CD14-positive monocyte (primary cell): ENCODE measurements at regions not wholly inside any gene's neighbourhood (a gene's known extent, or its start where the extent isn't known, plus 50 kb on each side); places are given as distances from the start of the nearest gene placed in this dataset.

ENCODE experiments used
- DNase-seq, 3 donors: peaks; one replicate each; pipeline ENCODE4 v3.0.0-alpha.2; 2011 to 2022
- H2AFZ ChIP-seq: 2 replicates; pipeline ENCODE4 v1.6.0; 2012; ENCODE audit warnings: mild to moderate bottlenecking, low read depth, low read length, inconsistent platforms; ENCODE audit not compliant: insufficient read depth, poor library complexity, severe bottlenecking
- H3K27ac ChIP-seq, 2 donors: 1 replicate in 1 of 2; 2 replicates in 1 of 2; pipeline ENCODE4 v1.5.1; 2012 to 2013; ENCODE audit warnings: low read length in 2 of 2, control low read depth in 1 of 2, inconsistent platforms in 1 of 2, low read depth in 1 of 2, mild to moderate bottlenecking in 1 of 2
- H3K27me3 ChIP-seq, 2 donors: one replicate each; pipeline versions ENCODE4 v1.6.0 to v1.6.1; 2011 to 2013; ENCODE audit warnings: low read length in 2 of 2; ENCODE audit not compliant: control insufficient read depth in 2 of 2, insufficient read depth in 2 of 2
- H3K36me3 ChIP-seq, 2 donors: replicated peaks in 1 of 2; 1 replicate in 1 of 2; 2 replicates in 1 of 2; pipeline versions ENCODE4 v1.5.1 to v1.6.1; 2012 to 2013; ENCODE audit warnings: low read length in 2 of 2, control low read depth in 1 of 2, inconsistent platforms in 1 of 2, mild to moderate bottlenecking in 1 of 2; ENCODE audit not compliant: insufficient read depth in 2 of 2, control insufficient read depth in 1 of 2
- H3K4me1 ChIP-seq, 2 donors: 1 replicate in 1 of 2; 2 replicates in 1 of 2; pipeline versions ENCODE4 v1.5.1 to v1.6.1; 2012 to 2013; ENCODE audit warnings: low read length in 2 of 2, control low read depth in 1 of 2, inconsistent platforms in 1 of 2, mild to moderate bottlenecking in 1 of 2, moderate library complexity in 1 of 2; ENCODE audit not compliant: insufficient read depth in 2 of 2, control insufficient read depth in 1 of 2
- H3K4me2 ChIP-seq: replicated peaks from 2 replicates; pipeline ENCODE3; 2012; ENCODE audit warnings: low read length, moderate library complexity, mild to moderate bottlenecking; ENCODE audit not compliant: poor library complexity, severe bottlenecking; ENCODE audit errors: extremely low read depth
- H3K4me3 ChIP-seq, 3 experiments: fragments of 200-600 bp in 1 of 3; sonication (generic) in 1 of 3; replicated peaks in 1 of 3; 1 replicate in 2 of 3; 2 replicates in 1 of 3; pipeline ENCODE4 v1.5.1; 2011 to 2013; ENCODE audit warnings: low read length in 3 of 3, mild to moderate bottlenecking in 3 of 3, control low read depth in 2 of 3, low read depth in 2 of 3, inconsistent platforms in 1 of 3, moderate library complexity in 1 of 3
- H3K79me2 ChIP-seq: 2 replicates; pipeline ENCODE4 v1.6.0; 2012; ENCODE audit warnings: mild to moderate bottlenecking, control low read depth, inconsistent platforms, low read length, moderate library complexity; ENCODE audit not compliant: insufficient read depth
- H3K9ac ChIP-seq: 2 replicates; pipeline ENCODE4 v1.6.0; 2017; ENCODE audit warnings: low read length, mild to moderate bottlenecking; ENCODE audit not compliant: insufficient read depth, poor library complexity, severe bottlenecking
- H3K9me3 ChIP-seq, 2 donors: replicated peaks in 1 of 2; 1 replicate in 1 of 2; 2 replicates in 1 of 2; pipeline versions ENCODE4 v1.5.1 to v1.6.1; 2012 to 2013; ENCODE audit warnings: low read length in 2 of 2, control low read depth in 1 of 2; ENCODE audit not compliant: control insufficient read depth in 1 of 2, insufficient read depth in 1 of 2
- H4K20me1 ChIP-seq: 2 replicates; pipeline ENCODE4 v1.6.0; 2012; ENCODE audit warnings: mild to moderate bottlenecking, low read length, control low read depth, moderate library complexity; ENCODE audit not compliant: insufficient read depth
- H3K27ac Mint-ChIP-seq, 7 donors: one replicate each; pipeline ENCODE4 v1.8.0; 2020; ENCODE audit warnings: mild to moderate bottlenecking in 7 of 7, mixed read lengths in 7 of 7, moderate library complexity in 6 of 7, inconsistent platforms in 2 of 7
- H3K27me3 Mint-ChIP-seq, 3 donors: one replicate each; pipeline ENCODE4 v1.8.0; 2021 to 2022; ENCODE audit warnings: low read depth in 3 of 3, mild to moderate bottlenecking in 3 of 3, mixed read lengths in 3 of 3, moderate library complexity in 3 of 3, inconsistent platforms in 1 of 3
- H3K36me3 Mint-ChIP-seq, 2 donors: one replicate each; pipeline ENCODE4 v1.8.0; 2020; ENCODE audit warnings: mixed read lengths in 2 of 2, inconsistent platforms in 1 of 2, mild to moderate bottlenecking in 1 of 2
- H3K4me1 Mint-ChIP-seq: one replicate; pipeline ENCODE4 v1.8.0; 2020; ENCODE audit warnings: mild to moderate bottlenecking, mixed read lengths
- H3K4me3 Mint-ChIP-seq, 2 donors: one replicate each; pipeline ENCODE4 v1.8.0; 2020; ENCODE audit warnings: mild to moderate bottlenecking in 2 of 2, mixed read lengths in 2 of 2, moderate library complexity in 1 of 2
- H3K9me3 Mint-ChIP-seq, 7 donors: one replicate each; pipeline ENCODE4 v1.8.0; 2020 to 2022; ENCODE audit warnings: mixed read lengths in 7 of 7, mild to moderate bottlenecking in 6 of 7, moderate library complexity in 6 of 7, inconsistent platforms in 2 of 7
- CTCF ChIP-seq: fragments of 200-600 bp; IDR thresholded peaks from one replicate; pipeline ENCODE4 v1.8.0; 2022; ENCODE audit warnings: antibody characterized with exemption, mild to moderate bottlenecking
- WGBS: methylation state at CpG from one replicate; pipeline ENCODE4 v1.1.5; 2013; ENCODE audit warnings: missing lambda C conversion rate; ENCODE audit not compliant: insufficient coverage; 5-methylcytosine and 5-hydroxymethylcytosine counted together
- intact Hi-C, 2 donors: fragments of 100-400 bp; cut with micrococcal nuclease; formaldehyde crosslinking; loops; one replicate each; pipeline versions ENCODE4 v1.15.0 to v1.15.1; 2023

- Histone ChIP-seq H3K27ac (no peak overlapping the region), H3K9me3 (no peaks in the 10 kb centered on the region), H3K4me1 (no peaks in the 10 kb centered on the region), H4K20me1 (no peaks in the 10 kb centered on the region), H3K79me2 (no peaks in the 10 kb centered on the region), H3K36me3 (no peaks in the 10 kb centered on the region), H3K4me3 (no peak overlapping the region), H3K9ac (no peak overlapping the region), H3K4me2 (no peak overlapping the region), H3K27me3 (peaks cover 32 to 77% of the 10 kb centered on the region in 2 donors), H2AFZ (no peak overlapping the region)
- Mint-ChIP-seq H3K36me3 (no peaks in the 10 kb centered on the region), H3K4me1 (peaks cover 2% of the 10 kb centered on the region), H3K4me3 (peak overlapping the region in 1 of 2 donors; percentile 32), H3K27ac (no peak overlapping the region), H3K27me3 (peaks cover 47 to 83% (median 48%) of the 10 kb centered on the region in 3 donors), H3K9me3 (peaks cover 0 to 8% (median 3%) of the 10 kb centered on the region in 7 donors)
- DNase-seq, result no peak
- intact Hi-C loops, result no loop called here
- no peak for TF ChIP-seq CTCF
- WGBS, result no CpG with 5 or more reads among the region's 1 CpG
Measured at GRCh38 chr9:87831159-87831558, 51.5 kb upstream of the SPATA31E1 start.
